ENCODE measurements at regions not wholly inside any gene's neighbourhood (a gene's known extent, or its start where the extent isn't known, plus 50 kb on each side); places are given as distances from the start of the nearest gene placed in this dataset.
A peak's percentile ranks its signal among the peaks of the same experiment; 100 is the strongest.

DNA sequence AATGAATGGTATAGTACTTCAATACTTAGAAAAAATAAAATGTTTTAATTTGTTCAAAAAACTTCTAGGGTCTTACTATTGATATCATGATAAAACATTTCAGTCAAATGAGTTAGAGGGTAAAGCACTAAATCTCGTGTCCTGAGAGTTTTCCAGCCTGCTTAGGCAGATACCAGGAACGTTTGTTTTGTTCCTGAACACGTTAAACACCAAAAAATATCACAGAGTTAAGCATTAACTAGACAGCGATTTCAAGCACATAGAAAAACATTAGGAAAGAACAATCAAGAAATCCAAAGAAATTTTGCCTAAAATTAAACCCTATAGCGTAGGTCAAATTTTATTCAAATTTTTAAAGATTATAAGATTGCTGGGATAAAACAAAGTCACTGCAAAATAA is 204.6 kb upstream of the AGR3 start:
- Mint-ChIP-seq H3K36me3 (ENCODE audit: low read depth) (peaks cover 5% of the 10 kb centered on the region), H3K9me3 (no peaks in the 10 kb centered on the region), H3K4me3 (no peak overlapping the region), H3K27ac (no peak overlapping the region), H3K4me1 (ENCODE audit: low read depth) (peaks cover 18% of the 10 kb centered on the region), H3K27me3 (ENCODE audit: insufficient read depth) (no peaks in the 10 kb centered on the region; the same call in 1 of the 2 replicates)
- no peak for DNase-seq
- TF ChIP-seq, protein P1, sequence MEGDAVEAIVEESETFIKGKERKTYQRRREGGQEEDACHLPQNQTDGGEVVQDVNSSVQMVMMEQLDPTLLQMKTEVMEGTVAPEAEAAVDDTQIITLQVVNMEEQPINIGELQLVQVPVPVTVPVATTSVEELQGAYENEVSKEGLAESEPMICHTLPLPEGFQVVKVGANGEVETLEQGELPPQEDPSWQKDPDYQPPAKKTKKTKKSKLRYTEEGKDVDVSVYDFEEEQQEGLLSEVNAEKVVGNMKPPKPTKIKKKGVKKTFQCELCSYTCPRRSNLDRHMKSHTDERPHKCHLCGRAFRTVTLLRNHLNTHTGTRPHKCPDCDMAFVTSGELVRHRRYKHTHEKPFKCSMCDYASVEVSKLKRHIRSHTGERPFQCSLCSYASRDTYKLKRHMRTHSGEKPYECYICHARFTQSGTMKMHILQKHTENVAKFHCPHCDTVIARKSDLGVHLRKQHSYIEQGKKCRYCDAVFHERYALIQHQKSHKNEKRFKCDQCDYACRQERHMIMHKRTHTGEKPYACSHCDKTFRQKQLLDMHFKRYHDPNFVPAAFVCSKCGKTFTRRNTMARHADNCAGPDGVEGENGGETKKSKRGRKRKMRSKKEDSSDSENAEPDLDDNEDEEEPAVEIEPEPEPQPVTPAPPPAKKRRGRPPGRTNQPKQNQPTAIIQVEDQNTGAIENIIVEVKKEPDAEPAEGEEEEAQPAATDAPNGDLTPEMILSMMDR (IDR thresholded peaks at IDR 0.05) = no peak

DNA sequence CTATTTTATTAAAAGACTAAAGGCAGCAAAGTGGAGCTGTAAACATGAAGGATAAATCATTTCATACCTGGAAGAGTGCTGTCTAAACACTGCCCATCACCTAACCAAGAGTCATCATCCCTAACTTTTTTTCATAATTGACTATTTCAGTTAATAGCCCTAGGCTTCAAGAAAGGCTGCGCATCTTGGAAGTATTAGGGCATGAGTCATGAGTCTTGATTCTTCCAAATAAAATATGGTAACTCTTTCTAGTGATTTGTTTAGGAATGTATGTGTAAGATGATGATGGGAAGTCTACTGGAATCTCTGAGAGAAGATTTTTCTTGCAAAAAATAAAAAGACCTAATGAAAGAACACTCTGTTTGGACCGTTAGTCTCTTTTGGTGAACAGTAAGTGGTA is 207.7 kb upstream of the AHR start:
- TF ChIP-seq, protein P1 (IDR thresholded peaks at IDR 0.05) = no peak
- H3K36me3 Mint-ChIP-seq (ENCODE audit: low read depth) = no peaks in the 10 kb centered on the region
- peak; percentile 85 for DNase-seq

DNA sequence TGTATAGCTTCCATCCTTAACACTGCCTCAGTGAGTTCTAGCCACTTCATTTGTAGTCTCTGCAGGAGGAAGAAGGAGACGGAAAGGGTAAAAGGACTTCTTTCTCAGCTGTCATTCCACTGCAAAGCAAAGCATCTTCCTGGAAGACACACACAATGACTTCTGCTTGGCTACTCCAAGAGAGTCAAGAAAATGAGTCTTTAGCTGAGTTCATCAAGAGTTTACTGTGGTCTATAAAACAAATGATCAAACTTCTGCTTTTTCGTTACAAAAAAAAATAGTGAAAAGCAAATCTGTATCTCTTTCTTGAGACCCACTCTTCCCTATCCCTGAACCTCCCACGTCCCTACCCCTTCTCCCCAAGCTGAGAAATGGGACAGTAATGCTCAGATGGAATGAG is 205.0 kb upstream of the AHR start:
- TF ChIP-seq, protein P1 (IDR thresholded peaks at IDR 0.05) = no peak
- no peaks in the 10 kb centered on the region for H3K9me3 Mint-ChIP-seq
- no peaks in the 10 kb centered on the region for H3K36me3 Mint-ChIP-seq (ENCODE audit: low read depth)
- no peaks in the 10 kb centered on the region; the same call in 1 of the 2 replicates for H3K27me3 Mint-ChIP-seq (ENCODE audit: insufficient read depth)
- H3K4me3 Mint-ChIP-seq = no peak overlapping the region
- H3K27ac Mint-ChIP-seq = no peak overlapping the region
- peaks cover 47% of the 10 kb centered on the region for H3K4me1 Mint-ChIP-seq (ENCODE audit: low read depth)
- DNase-seq = no peak

More for the DNA sequence above, 207.7 kb upstream of the AHR start:
- Mint-ChIP-seq H3K27me3 (ENCODE audit: insufficient read depth) (no peaks in the 10 kb centered on the region; the same call in 1 of the 2 replicates), H3K9me3 (no peaks in the 10 kb centered on the region), H3K4me3 (peak overlapping the region; percentile 14; the same call in 1 of the 2 replicates), H3K4me1 (ENCODE audit: low read depth) (peaks cover 41% of the 10 kb centered on the region), H3K27ac (peak overlapping the region; percentile 67)

DNA sequence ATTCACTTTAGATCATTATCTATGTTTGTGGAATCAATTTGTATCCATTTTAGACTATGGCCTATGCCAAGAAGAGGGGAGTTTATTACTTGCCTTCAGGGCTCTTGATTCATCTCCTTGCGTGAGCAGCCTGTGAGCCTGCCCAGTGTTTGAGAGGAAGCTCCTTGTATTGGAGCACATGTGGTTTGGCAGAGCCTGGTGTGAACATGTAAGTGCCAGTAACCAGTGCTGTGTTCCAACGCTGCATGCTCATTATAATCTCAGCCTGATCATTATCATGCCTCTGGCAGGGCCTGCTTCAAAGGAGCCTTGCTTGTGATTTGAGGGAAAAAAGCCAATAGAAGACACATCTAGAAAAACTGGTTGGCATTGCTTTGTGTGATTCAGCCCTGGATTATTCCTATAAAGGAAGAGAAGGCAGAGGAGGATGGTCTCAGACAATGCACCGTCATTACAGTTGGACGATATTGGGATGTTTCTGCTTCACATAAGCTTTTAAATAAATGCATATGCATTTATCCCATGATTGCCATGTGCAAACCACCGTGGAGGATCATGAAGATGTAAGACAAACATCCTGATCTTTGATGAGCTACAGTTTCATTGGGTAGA is 203.4 kb upstream of the AHR start:
- Mint-ChIP-seq H3K4me3 (peak overlapping the region; percentile 65), H3K4me1 (ENCODE audit: low read depth) (peaks cover 44% of the 10 kb centered on the region), H3K9me3 (no peaks in the 10 kb centered on the region), H3K27ac (peak overlapping the region; percentile 91), H3K27me3 (ENCODE audit: insufficient read depth) (no peaks in the 10 kb centered on the region; the same call in 1 of the 2 replicates), H3K36me3 (ENCODE audit: low read depth) (no peaks in the 10 kb centered on the region)
- TF ChIP-seq, protein P1 (IDR thresholded peaks at IDR 0.05) = no peak
- DNase-seq = peak; percentile 98

DNA sequence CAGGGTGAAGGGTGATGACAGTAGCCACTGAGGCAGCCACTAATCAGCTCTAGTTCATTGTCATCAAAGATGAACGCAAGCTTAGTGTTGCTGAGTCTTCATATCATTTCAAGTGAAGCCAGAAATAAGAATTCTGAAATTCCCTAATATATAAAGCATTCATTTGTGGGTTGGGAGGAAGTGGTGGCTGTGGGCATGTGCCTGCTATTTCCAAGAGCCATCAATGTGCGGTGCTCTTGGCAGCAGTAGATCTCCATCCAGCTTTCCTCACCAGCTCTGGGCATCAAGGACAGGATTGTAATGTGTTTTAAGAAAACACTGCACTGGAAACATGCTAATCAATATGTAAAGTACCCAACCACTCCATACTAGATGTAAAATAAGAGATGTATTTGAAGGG is 202.5 kb upstream of the AHR start:
- Mint-ChIP-seq H3K27ac (peak overlapping the region; percentile 91), H3K27me3 (ENCODE audit: insufficient read depth) (no peaks in the 10 kb centered on the region; the same call in 1 of the 2 replicates), H3K4me3 (no peak overlapping the region), H3K4me1 (ENCODE audit: low read depth) (peaks cover 40% of the 10 kb centered on the region), H3K36me3 (ENCODE audit: low read depth) (no peaks in the 10 kb centered on the region), H3K9me3 (no peaks in the 10 kb centered on the region)
- DNase-seq = no peak
- TF ChIP-seq, protein P1 (IDR thresholded peaks at IDR 0.05) = no peak
